Heart left ventricle (tissue), 16 donors: ENCODE measurements at regions not wholly inside any gene's neighbourhood (a gene's known extent, or its start where the extent isn't known, plus 50 kb on each side); places are given as distances from the start of the nearest gene placed in this dataset.

Experiments
- ATAC-seq, 4 donors: fragments of 200-7000 bp; cut with Tn5 transposase; one replicate each; pipeline ENCODE4 v1.9.1; 2020 to 2022; ENCODE audit warnings: moderate library complexity in 4 of 4, mild to moderate bottlenecking in 3 of 4, moderate number of reproducible peaks in 1 of 4
- DNase-seq, 5 donors: peaks; one replicate each; pipeline ENCODE4 v3.0.0-alpha.2; 2020
- H3K27ac ChIP-seq, 12 donors: fragments of 200-600 bp; sonication (generic) in 4 of 12; one replicate each; pipeline versions ENCODE4 v1.5.0 to v1.8.0; 2016 to 2022; ENCODE audit warnings: mild to moderate bottlenecking in 2 of 12
- H3K27me3 ChIP-seq, 9 donors: fragments of 200-600 bp; sonication (generic) in 2 of 9; one replicate each; pipeline versions ENCODE4 v1.5.1 to v1.8.0; 2016 to 2022; ENCODE audit warnings: mild to moderate bottlenecking in 3 of 9
- H3K36me3 ChIP-seq, 9 donors: fragments of 200-600 bp; sonication (generic) in 2 of 9; one replicate each; pipeline versions ENCODE4 v1.5.0 to v1.8.0; 2018 to 2022; ENCODE audit warnings: mild to moderate bottlenecking in 2 of 9
- H3K4me1 ChIP-seq, 12 donors: fragments of 200-600 bp; sonication (generic) in 4 of 12; one replicate each; pipeline versions ENCODE4 v1.5.0 to v1.8.0; 2016 to 2022; ENCODE audit warnings: mild to moderate bottlenecking in 3 of 12
- H3K4me3 ChIP-seq, 12 donors: fragments of 200-600 bp; sonication (generic) in 4 of 12; one replicate each; pipeline versions ENCODE4 v1.5.0 to v1.8.0; 2017 to 2022; ENCODE audit warnings: mild to moderate bottlenecking in 9 of 12, moderate library complexity in 4 of 12
- H3K9me3 ChIP-seq, 12 donors: fragments of 200-600 bp; sonication (generic) in 4 of 12; one replicate each; pipeline versions ENCODE4 v1.5.0 to v1.8.0; 2016 to 2022; ENCODE audit warnings: mild to moderate bottlenecking in 1 of 12
- POLR2A ChIP-seq, 2 donors: fragments of 450-650 bp; IDR thresholded peaks; one replicate each; pipeline ENCODE4 v1.6.1; 2017; ENCODE audit warnings: antibody characterized with exemption in 2 of 2, mild to moderate bottlenecking in 2 of 2, moderate library complexity in 2 of 2
- WGBS, 4 donors: extraction: QIAGEN DNeasy Blood & Tissue Kit in 2 of 4; methylation state at CpG; one replicate each; pipeline versions ENCODE4 v1.1.5 to v1.1.7; 2013 to 2018; 5-methylcytosine and 5-hydroxymethylcytosine counted together
- intact Hi-C, 10 donors: fragments of 100-400 bp; cut with DNase I; formaldehyde crosslinking; loops; one replicate each; pipeline versions ENCODE4 v1.11.1 to v1.14.2; 2022
- TF ChIP-seq, protein P1 (sequence below), 12 donors: fragments of 200-600 bp; sonication (generic) in 4 of 12; IDR thresholded peaks; one replicate each; pipeline versions ENCODE4 v1.5.0 to v1.8.0; 2018 to 2022; ENCODE audit warnings: antibody characterized with exemption in 12 of 12, mild to moderate bottlenecking in 5 of 12
- donor health status: ischemic (EF 13 %, LVEDD 7.1; RV severe dilation, severe dysfunction).
- donor health status: healthy with polysubstance abuse.
- donor health status: DM: no; HTN: yes; CAD: no.
- donor health status: DM: no; HTN: no; CAD: no.
- donor health status: ischemic (EF 25% LVEDD 6.9; RV normal size, moderate dysfunction).
- donor health status: ischemic (EF 25% LVEDD 5.7; RV mildly dilated, moderate dysfunction).
- donor health status: healthy.
- donor health status: DM: yes; HTN: yes; CAD: no.
- donor health status: ischemic (EF 35%, LVEDD 5.7; RV mildly dilated, moderate dysfunction).
- donor health status: nonischemic (EF 11% LVEDD 7.7; RV severe dilation, severe dysfunction).
- donor health status: DM: yes; HTN: yes; CAD: no.
- donor health status: PGD.
- donor health status: ischemic (EF 29% LVEDD 5.4; RV normal size, mild dysfunction).
- donor health status: nonischemic (EF 23%, LVEDD 6.1; RV moderate dilation, normal function).

DNA sequence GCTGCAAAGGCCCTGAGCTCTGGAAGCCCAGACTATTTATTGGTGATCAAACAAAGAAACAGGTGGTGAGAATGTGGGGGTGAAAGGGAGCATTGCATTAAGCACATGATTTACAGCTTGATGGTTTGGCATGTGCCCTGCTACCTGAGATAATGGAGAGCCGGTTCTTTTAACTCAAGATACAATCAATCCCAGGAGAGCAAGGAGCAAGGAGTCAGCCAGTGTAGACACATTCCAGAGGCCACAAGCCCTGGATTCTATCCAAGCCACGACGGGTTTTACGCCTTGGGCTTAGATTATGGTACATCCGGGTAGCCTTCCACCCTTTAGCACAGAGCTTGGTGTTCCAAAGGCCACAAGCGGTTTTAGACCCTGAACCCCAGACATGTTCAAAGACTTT is 292.2 kb downstream of the CYLC2 start:
- 62 to 79% (median 70%) methylated on average over 6 of the region's 6 CpGs for WGBS, 4 donors
- intact Hi-C loops = no loop called here
- no peak for DNase-seq
- Histone ChIP-seq H3K27me3 (no peaks in the 10 kb centered on the region), H3K27ac (no peak overlapping the region), H3K9me3 (no peaks in the 10 kb centered on the region), H3K4me3 (no peak overlapping the region), H3K36me3 (no peaks in the 10 kb centered on the region), H3K4me1 (no peaks in the 10 kb centered on the region)
- no peak for ATAC-seq
- TF ChIP-seq, protein P1, sequence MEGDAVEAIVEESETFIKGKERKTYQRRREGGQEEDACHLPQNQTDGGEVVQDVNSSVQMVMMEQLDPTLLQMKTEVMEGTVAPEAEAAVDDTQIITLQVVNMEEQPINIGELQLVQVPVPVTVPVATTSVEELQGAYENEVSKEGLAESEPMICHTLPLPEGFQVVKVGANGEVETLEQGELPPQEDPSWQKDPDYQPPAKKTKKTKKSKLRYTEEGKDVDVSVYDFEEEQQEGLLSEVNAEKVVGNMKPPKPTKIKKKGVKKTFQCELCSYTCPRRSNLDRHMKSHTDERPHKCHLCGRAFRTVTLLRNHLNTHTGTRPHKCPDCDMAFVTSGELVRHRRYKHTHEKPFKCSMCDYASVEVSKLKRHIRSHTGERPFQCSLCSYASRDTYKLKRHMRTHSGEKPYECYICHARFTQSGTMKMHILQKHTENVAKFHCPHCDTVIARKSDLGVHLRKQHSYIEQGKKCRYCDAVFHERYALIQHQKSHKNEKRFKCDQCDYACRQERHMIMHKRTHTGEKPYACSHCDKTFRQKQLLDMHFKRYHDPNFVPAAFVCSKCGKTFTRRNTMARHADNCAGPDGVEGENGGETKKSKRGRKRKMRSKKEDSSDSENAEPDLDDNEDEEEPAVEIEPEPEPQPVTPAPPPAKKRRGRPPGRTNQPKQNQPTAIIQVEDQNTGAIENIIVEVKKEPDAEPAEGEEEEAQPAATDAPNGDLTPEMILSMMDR (IDR thresholded peaks at IDR 0.05) = no peak
- TF ChIP-seq POLR2A (IDR thresholded peaks at IDR 0.05) = no peak

DNA sequence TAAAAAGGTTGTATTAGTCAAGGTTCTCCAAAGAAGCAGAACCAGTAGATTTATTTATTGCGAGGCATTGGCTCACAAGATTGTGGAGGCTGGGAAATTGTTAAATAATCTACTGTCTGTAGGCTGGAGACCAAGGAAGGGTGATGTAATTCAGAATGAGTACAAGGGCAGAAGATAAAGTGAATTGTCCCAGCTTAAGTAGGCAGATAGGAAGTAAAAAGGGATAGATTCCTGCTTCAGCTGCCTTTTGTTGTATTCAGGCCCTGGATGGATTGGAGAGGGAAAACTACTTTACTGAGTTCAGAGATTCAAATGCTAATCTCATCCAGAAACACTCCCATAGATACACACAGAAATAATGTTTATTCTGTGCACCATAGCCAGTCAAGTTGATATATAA is 301.1 kb downstream of the CYLC2 start:
- H3K4me1 ChIP-seq = no peaks in the 10 kb centered on the region
- DNase-seq (no peak), ATAC-seq (no peak)
- no peaks in the 10 kb centered on the region for H3K27me3 ChIP-seq
- no peaks in the 10 kb centered on the region for H3K36me3 ChIP-seq
- peaks cover 0 to 10% (median 0%) of the 10 kb centered on the region in 12 donors for H3K9me3 ChIP-seq
- no peak overlapping the region for H3K4me3 ChIP-seq
- no peak overlapping the region for H3K27ac ChIP-seq
- intact Hi-C loops = no loop called here
- TF ChIP-seq POLR2A (IDR thresholded peaks at IDR 0.05) = no peak
- TF ChIP-seq, protein P1 (IDR thresholded peaks at IDR 0.05) = no peak
- WGBS, 4 donors = 50 to 63% (median 58%) methylated on average over 1 of the region's 1 CpG

DNA sequence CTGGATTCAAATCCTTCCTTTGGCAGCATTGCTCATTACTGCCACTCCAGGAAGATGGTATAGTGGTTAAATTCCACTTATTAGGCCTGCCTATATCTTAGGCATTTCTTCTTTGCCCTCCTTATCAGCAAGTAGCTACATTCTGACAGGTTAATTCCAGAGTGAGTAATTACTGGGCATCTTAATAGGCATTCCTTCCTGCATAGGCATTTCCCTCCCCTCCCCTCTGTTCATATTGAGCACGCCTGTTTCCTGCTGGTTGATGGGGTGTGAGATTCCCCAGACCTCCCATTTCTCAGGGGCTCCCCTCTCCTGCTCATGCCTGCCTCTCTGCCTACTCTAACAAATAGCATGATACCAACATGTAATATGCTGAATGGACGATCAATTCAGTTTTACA is 305.9 kb downstream of the CYLC2 start:
- intact Hi-C loops = no loop called here
- H3K9me3 ChIP-seq = peaks cover 0 to 43% (median 0%) of the 10 kb centered on the region in 12 donors
- WGBS, 4 donors = 73 to 84% (median 78%) methylated on average over 2 of the region's 2 CpGs
- H3K4me3 ChIP-seq = no peak overlapping the region
- no peak overlapping the region for H3K27ac ChIP-seq
- no peaks in the 10 kb centered on the region for H3K27me3 ChIP-seq
- no peak for DNase-seq
- no peak for ATAC-seq
- TF ChIP-seq, protein P1 (IDR thresholded peaks at IDR 0.05) = no peak
- TF ChIP-seq POLR2A (IDR thresholded peaks at IDR 0.05) = no peak
- H3K36me3 ChIP-seq = no peaks in the 10 kb centered on the region
- H3K4me1 ChIP-seq = no peaks in the 10 kb centered on the region

DNA sequence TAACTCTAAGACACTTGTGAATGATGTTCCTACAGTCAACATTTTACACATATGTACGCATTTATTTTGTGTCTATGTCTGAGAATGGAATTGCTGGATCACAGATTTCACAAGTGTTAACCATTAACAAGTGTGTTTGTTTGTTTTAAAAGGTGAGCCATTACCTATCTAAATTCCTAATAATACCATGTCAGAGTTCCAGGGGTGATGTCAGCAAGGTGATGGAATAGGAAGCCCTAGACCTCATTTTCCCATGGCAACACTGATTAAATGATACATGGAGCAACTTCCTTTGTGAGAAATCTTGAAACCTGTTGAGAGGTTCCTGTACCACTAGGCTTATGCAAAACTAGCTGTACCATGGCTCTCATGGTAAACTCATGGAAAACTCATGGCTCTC is 309.7 kb downstream of the CYLC2 start:
- DNase-seq = no peak
- WGBS, 4 donors = 70 to 86% (median 85%) methylated on average over 1 of the region's 1 CpG
- no peaks in the 10 kb centered on the region for H3K4me1 ChIP-seq
- TF ChIP-seq POLR2A (IDR thresholded peaks at IDR 0.05) = no peak
- TF ChIP-seq, protein P1 (IDR thresholded peaks at IDR 0.05) = no peak
- H3K4me3 ChIP-seq = no peak overlapping the region
- H3K27me3 ChIP-seq = no peaks in the 10 kb centered on the region
- intact Hi-C loops = no loop called here
- H3K27ac ChIP-seq = no peak overlapping the region
- H3K36me3 ChIP-seq = no peaks in the 10 kb centered on the region
- H3K9me3 ChIP-seq = peaks cover 0 to 51% (median 6%) of the 10 kb centered on the region in 12 donors
- ATAC-seq = no peak
